RWPE1 (cell line): ENCODE measurements at regions not wholly inside any gene's neighbourhood (a gene's known extent, or its start where the extent isn't known, plus 50 kb on each side); places are given as distances from the start of the nearest gene placed in this dataset.

Source experiments
- CTCF ChIA-PET: fragments of 350-600 bp; sonication (Branson Sonifier 250); formaldehyde crosslinking; extraction: SDS; loops from one replicate; lab custom pipeline; 2021; lab: Yijun Ruan, JAX
- POLR2A ChIA-PET: fragments of 400-600 bp; formaldehyde crosslinking; extraction: SDS; loops from one replicate; lab custom pipeline; 2020; ENCODE audit warnings: antibody characterized with exemption; ENCODE audit not compliant: low non-redundant PET; lab: Yijun Ruan, JAX
- DNase-seq: peaks from one replicate; pipeline ENCODE4 v3.0.0; 2012; ENCODE audit warnings: low spot score
- H3K27ac ChIP-seq: fragments of 450-650 bp; 2 replicates; pipeline ENCODE4 v1.5.1; 2017
- TF ChIP-seq, protein P1 (sequence below): fragments of 450-650 bp; conservative IDR thresholded peaks from 2 replicates; pipeline ENCODE4 v1.5.1; 2017; ENCODE audit warnings: low read depth, mild to moderate bottlenecking

- no peak overlapping the region for H3K27ac ChIP-seq
- POLR2A ChIA-PET: no interaction called here
- TF ChIP-seq, protein P1, sequence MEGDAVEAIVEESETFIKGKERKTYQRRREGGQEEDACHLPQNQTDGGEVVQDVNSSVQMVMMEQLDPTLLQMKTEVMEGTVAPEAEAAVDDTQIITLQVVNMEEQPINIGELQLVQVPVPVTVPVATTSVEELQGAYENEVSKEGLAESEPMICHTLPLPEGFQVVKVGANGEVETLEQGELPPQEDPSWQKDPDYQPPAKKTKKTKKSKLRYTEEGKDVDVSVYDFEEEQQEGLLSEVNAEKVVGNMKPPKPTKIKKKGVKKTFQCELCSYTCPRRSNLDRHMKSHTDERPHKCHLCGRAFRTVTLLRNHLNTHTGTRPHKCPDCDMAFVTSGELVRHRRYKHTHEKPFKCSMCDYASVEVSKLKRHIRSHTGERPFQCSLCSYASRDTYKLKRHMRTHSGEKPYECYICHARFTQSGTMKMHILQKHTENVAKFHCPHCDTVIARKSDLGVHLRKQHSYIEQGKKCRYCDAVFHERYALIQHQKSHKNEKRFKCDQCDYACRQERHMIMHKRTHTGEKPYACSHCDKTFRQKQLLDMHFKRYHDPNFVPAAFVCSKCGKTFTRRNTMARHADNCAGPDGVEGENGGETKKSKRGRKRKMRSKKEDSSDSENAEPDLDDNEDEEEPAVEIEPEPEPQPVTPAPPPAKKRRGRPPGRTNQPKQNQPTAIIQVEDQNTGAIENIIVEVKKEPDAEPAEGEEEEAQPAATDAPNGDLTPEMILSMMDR: no peak
- DNase-seq: no peak
- CTCF ChIA-PET: interaction anchor here (1.0 kb wide), 2 partner anchors 41 to 50 kb away, joined by 3 read pairs; no protein-coding TSS in a partner anchor
Observed at GRCh38 chr5:173531863-173532262, 84.6 kb downstream of the BOD1 start.

- ChIA-PET CTCF (interaction anchor here (0.5 kb wide), 1 partner anchor 59 kb away, joined by 3 read pairs; no protein-coding TSS in a partner anchor), POLR2A (no interaction called here)
- no peak for DNase-seq
- TF ChIP-seq, protein P1: no peak
- H3K27ac ChIP-seq: no peak overlapping the region
Observed at GRCh38 chr5:173530547-173530946, 85.9 kb downstream of the BOD1 start.

- ChIA-PET CTCF (interaction anchor here (0.5 to 1.1 kb wide), 3 partner anchors 43 to 1900 kb away, joined by 3 read pairs; no protein-coding TSS in a partner anchor), POLR2A (no interaction called here)
- H3K27ac ChIP-seq: no peak overlapping the region
- no peak for DNase-seq
- TF ChIP-seq, protein P1: no peak
Observed at GRCh38 chr5:173529861-173530260, 86.6 kb downstream of the BOD1 start.

GRCh38 chr5:173527671-173528070 is 88.8 kb downstream of the BOD1 start:
- ChIA-PET CTCF (no interaction called here), POLR2A (no interaction called here)
- no peak overlapping the region for H3K27ac ChIP-seq
- DNase-seq: no peak
- TF ChIP-seq, protein P1: no peak

- TF ChIP-seq, protein P1: no peak
- POLR2A ChIA-PET: no interaction called here
- H3K27ac ChIP-seq: no peak overlapping the region
- no peak for DNase-seq
- CTCF ChIA-PET: no interaction called here
Observed at GRCh38 chr5:173524136-173524535, 92.3 kb downstream of the BOD1 start.

DNA sequence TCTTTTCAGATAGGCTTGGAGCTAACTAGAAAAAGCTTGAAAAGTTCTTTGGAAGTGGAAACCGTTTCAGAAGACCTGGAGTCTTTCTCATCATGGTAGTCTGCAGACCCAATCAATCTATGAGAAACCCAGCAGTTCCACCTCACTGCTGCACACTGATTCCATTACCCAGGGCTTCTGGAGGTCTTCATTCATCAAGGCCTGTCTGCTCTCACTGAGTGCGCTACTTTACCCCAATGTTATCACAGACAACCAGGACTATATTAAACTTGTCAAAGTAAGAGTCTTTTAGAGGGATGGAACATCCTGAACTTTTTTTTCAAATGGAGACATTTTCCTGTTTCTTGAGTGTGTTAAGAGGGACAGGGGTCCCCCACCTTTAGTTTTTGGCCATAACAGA is 93.1 kb downstream of the BOD1 start:
- ChIA-PET POLR2A (no interaction called here), CTCF (no interaction called here)
- H3K27ac ChIP-seq: no peak overlapping the region
- TF ChIP-seq, protein P1: no peak
- no peak for DNase-seq
